ENCODE measurements at regions not wholly inside any gene's neighbourhood (a gene's known extent, or its start where the extent isn't known, plus 50 kb on each side); places are given as distances from the start of the nearest gene placed in this dataset.

DNA sequence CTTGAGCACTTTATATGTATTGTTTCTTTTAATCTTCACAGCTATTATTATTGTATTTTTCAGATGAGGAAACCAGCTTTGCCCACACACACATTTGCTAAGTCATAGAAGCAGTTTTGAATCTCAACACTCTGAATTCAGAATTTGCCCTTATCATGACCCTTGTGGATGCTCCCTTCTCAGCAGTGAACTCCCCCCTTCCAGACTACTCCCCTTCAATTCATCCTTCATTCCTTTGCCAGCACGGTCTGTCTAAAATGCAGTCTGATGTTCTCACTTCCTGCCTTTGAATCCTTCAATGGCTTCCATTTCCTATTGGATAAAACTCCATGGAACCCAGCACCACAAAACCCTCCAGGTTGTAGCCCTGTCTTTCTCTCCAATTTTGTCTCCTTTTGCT, 52.5 kb upstream of the TSC22D2 start:
- no peaks in the 10 kb centered on the region for H4K20me1 ChIP-seq (ENCODE audit: insufficient read depth)
- DNase-seq (ENCODE audit: low read depth, low spot score) (no peak), ATAC-seq (no peak)
- H3K4me1 ChIP-seq (ENCODE audit: control insufficient read depth in 1 of 2, insufficient read depth in 2 of 2, low read length in 2 of 2), result peaks cover 0 to 11% of the 10 kb centered on the region in 2 experiments; a peak in 1 of 4 replicates
- no peaks in the 10 kb centered on the region for H3K79me2 ChIP-seq (ENCODE audit: insufficient read depth, low read length)
- no peaks in the 10 kb centered on the region for H3K9me2 ChIP-seq (ENCODE audit: insufficient read depth)
- RAD21 ChIA-PET (ENCODE audit: low non-redundant PET in 1 of 2, low total read pairs in 2 of 2, uncharacterized antibody in 2 of 2, unreplicated experiment in 2 of 2), result no interaction called here
- peak overlapping the region; percentile 78 for H2AFZ ChIP-seq (ENCODE audit: low read depth, low read length, poor library complexity, severe bottlenecking)
- no TSS peak for BruUV-seq (replicated peaks)
- H3K9ac ChIP-seq (ENCODE audit: low read length), result no peak overlapping the region
- H3K27me3 ChIP-seq (ENCODE audit: insufficient read depth, low read length), result no peaks in the 10 kb centered on the region
- POLR2A ChIA-PET, result no interaction called here
- H3K27ac ChIP-seq (ENCODE audit: low read depth, low read length), result no peak overlapping the region
- CTCF ChIA-PET, result no interaction called here
- H3K4me2 ChIP-seq (ENCODE audit: low read length), result no peak overlapping the region
- TF ChIP-seq, protein P1, sequence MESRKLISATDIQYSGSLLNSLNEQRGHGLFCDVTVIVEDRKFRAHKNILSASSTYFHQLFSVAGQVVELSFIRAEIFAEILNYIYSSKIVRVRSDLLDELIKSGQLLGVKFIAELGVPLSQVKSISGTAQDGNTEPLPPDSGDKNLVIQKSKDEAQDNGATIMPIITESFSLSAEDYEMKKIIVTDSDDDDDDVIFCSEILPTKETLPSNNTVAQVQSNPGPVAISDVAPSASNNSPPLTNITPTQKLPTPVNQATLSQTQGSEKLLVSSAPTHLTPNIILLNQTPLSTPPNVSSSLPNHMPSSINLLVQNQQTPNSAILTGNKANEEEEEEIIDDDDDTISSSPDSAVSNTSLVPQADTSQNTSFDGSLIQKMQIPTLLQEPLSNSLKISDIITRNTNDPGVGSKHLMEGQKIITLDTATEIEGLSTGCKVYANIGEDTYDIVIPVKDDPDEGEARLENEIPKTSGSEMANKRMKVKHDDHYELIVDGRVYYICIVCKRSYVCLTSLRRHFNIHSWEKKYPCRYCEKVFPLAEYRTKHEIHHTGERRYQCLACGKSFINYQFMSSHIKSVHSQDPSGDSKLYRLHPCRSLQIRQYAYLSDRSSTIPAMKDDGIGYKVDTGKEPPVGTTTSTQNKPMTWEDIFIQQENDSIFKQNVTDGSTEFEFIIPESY (IDR thresholded peaks at IDR 0.05; ENCODE audit: extremely low read depth, insufficient replicate concordance, low read length), result no peak
- TF ChIP-seq, protein P2, sequence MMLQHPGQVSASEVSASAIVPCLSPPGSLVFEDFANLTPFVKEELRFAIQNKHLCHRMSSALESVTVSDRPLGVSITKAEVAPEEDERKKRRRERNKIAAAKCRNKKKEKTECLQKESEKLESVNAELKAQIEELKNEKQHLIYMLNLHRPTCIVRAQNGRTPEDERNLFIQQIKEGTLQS (IDR thresholded peaks at IDR 0.05), result no peak
- TF ChIP-seq EZH2phosphoT487 (IDR thresholded peaks at IDR 0.05; ENCODE audit: borderline replicate concordance), result no peak
- TF ChIP-seq, protein P3, sequence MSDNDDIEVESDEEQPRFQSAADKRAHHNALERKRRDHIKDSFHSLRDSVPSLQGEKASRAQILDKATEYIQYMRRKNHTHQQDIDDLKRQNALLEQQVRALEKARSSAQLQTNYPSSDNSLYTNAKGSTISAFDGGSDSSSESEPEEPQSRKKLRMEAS (IDR thresholded peaks at IDR 0.05), result no peak
- H3K9me3 ChIP-seq (ENCODE audit: control insufficient read depth in 1 of 2, insufficient read depth in 1 of 2, low read depth in 1 of 2, low read length in 2 of 2), result no peaks in the 10 kb centered on the region
- H3K36me3 ChIP-seq (ENCODE audit: control insufficient read depth in 1 of 2, insufficient read depth in 2 of 2, low read length in 2 of 2), result no peaks in the 10 kb centered on the region
- intact Hi-C loops (cut with micrococcal nuclease), result no loop called here
- no peak overlapping the region for H3K4me3 ChIP-seq (replicated peaks in 1 of 2; ENCODE audit: low read depth in 1 of 2, low read length in 2 of 2)

DNA sequence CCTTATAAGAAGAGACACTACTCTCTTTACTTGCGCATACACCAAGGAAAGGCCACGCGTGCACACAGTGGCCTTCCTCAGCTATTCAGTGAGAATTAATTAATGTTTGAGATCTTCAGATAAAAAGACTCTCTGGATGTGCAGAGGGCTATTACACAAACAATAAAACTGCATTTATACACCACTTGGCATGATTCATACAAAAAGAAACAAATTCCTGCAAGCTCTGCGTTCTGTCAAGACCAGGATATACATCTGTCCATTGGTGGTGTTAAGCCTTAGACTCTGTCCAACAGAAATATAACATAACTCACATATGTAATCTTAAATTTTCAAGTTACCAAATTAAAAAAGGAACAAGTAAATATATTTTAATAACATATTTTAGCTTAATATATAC, 55.2 kb upstream of the TSC22D2 start:
- DNase-seq (ENCODE audit: low read depth, low spot score) (no peak), ATAC-seq (no peak)
- ChIA-PET POLR2A (no interaction called here), RAD21 (ENCODE audit: low non-redundant PET in 1 of 2, low total read pairs in 2 of 2, uncharacterized antibody in 2 of 2, unreplicated experiment in 2 of 2) (no interaction called here), CTCF (no interaction called here)
- intact Hi-C loops (cut with micrococcal nuclease), result no loop called here
- Histone ChIP-seq H3K36me3 (ENCODE audit: control insufficient read depth in 1 of 2, insufficient read depth in 2 of 2, low read length in 2 of 2) (no peaks in the 10 kb centered on the region), H3K4me2 (ENCODE audit: low read length) (no peak overlapping the region), H3K9ac (ENCODE audit: low read length) (no peak overlapping the region), H3K27me3 (ENCODE audit: insufficient read depth, low read length) (no peaks in the 10 kb centered on the region), H4K20me1 (ENCODE audit: insufficient read depth) (no peaks in the 10 kb centered on the region), H2AFZ (ENCODE audit: low read depth, low read length, poor library complexity, severe bottlenecking) (peak overlapping the region; percentile 74), H3K27ac (ENCODE audit: low read depth, low read length) (no peak overlapping the region), H3K79me2 (ENCODE audit: insufficient read depth, low read length) (no peaks in the 10 kb centered on the region), H3K9me3 (ENCODE audit: control insufficient read depth in 1 of 2, insufficient read depth in 1 of 2, low read depth in 1 of 2, low read length in 2 of 2) (no peaks in the 10 kb centered on the region), H3K4me3 (replicated peaks in 1 of 2; ENCODE audit: low read depth in 1 of 2, low read length in 2 of 2) (no peak overlapping the region), H3K9me2 (ENCODE audit: insufficient read depth) (no peaks in the 10 kb centered on the region), H3K4me1 (ENCODE audit: control insufficient read depth in 1 of 2, insufficient read depth in 2 of 2, low read length in 2 of 2) (peaks cover 21 to 32% of the 10 kb centered on the region in 2 experiments)
- TF ChIP-seq, protein P2 (IDR thresholded peaks at IDR 0.05), result no peak
- TF ChIP-seq TCF7L2 (IDR thresholded peaks at IDR 0.05; ENCODE audit: borderline replicate concordance, extremely low read depth, insufficient read depth, insufficient read length), result no peak
- TF ChIP-seq, protein P4, sequence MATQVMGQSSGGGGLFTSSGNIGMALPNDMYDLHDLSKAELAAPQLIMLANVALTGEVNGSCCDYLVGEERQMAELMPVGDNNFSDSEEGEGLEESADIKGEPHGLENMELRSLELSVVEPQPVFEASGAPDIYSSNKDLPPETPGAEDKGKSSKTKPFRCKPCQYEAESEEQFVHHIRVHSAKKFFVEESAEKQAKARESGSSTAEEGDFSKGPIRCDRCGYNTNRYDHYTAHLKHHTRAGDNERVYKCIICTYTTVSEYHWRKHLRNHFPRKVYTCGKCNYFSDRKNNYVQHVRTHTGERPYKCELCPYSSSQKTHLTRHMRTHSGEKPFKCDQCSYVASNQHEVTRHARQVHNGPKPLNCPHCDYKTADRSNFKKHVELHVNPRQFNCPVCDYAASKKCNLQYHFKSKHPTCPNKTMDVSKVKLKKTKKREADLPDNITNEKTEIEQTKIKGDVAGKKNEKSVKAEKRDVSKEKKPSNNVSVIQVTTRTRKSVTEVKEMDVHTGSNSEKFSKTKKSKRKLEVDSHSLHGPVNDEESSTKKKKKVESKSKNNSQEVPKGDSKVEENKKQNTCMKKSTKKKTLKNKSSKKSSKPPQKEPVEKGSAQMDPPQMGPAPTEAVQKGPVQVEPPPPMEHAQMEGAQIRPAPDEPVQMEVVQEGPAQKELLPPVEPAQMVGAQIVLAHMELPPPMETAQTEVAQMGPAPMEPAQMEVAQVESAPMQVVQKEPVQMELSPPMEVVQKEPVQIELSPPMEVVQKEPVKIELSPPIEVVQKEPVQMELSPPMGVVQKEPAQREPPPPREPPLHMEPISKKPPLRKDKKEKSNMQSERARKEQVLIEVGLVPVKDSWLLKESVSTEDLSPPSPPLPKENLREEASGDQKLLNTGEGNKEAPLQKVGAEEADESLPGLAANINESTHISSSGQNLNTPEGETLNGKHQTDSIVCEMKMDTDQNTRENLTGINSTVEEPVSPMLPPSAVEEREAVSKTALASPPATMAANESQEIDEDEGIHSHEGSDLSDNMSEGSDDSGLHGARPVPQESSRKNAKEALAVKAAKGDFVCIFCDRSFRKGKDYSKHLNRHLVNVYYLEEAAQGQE (IDR thresholded peaks at IDR 0.05; ENCODE audit: low read depth), result no peak
- TF ChIP-seq EGR1 (IDR thresholded peaks at IDR 0.05; ENCODE audit: low read depth), result no peak
- no TSS peak for BruUV-seq (replicated peaks)

All from HCT116 (cell line).